ENCODE measurements at regions not wholly inside any gene's neighbourhood (a gene's known extent, or its start where the extent isn't known, plus 50 kb on each side); places are given as distances from the start of the nearest gene placed in this dataset.

- no peak overlapping the region for H2AFZ ChIP-seq
- no peak overlapping the region for H3K4me3 ChIP-seq (ENCODE audit: low read depth, low read length)
- H3K79me2 ChIP-seq: no peaks in the 10 kb centered on the region
- TF ChIP-seq CTCF (IDR thresholded peaks at IDR 0.05): no peak
- H3K4me1 ChIP-seq: no peaks in the 10 kb centered on the region
- no peaks in the 10 kb centered on the region for H3K9me3 ChIP-seq (ENCODE audit: control insufficient read depth, low read length)
- no peak overlapping the region for H3K9ac ChIP-seq
- H3K27me3 ChIP-seq (ENCODE audit: control insufficient read depth, insufficient read depth, low read length): no peaks in the 10 kb centered on the region
- H3K4me2 ChIP-seq (ENCODE audit: low read length): no peak overlapping the region
- no peak overlapping the region for H3K27ac ChIP-seq
- H3K36me3 ChIP-seq (ENCODE audit: control insufficient read depth, insufficient read depth, low read length): no peaks in the 10 kb centered on the region
Measured at GRCh38 chr7:54637712-54638396, 95.7 kb downstream of the VSTM2A start.

GRCh38 chr7:54632696-54633095, 90.5 kb downstream of the VSTM2A start:
- Histone ChIP-seq H2AFZ (no peak overlapping the region), H3K9ac (no peak overlapping the region), H3K79me2 (no peaks in the 10 kb centered on the region), H3K4me2 (ENCODE audit: low read length) (no peak overlapping the region), H3K4me3 (ENCODE audit: low read depth, low read length) (no peak overlapping the region), H3K27ac (no peak overlapping the region), H3K27me3 (ENCODE audit: control insufficient read depth, insufficient read depth, low read length) (no peaks in the 10 kb centered on the region), H3K36me3 (ENCODE audit: control insufficient read depth, insufficient read depth, low read length) (no peaks in the 10 kb centered on the region), H3K4me1 (no peaks in the 10 kb centered on the region), H3K9me3 (ENCODE audit: control insufficient read depth, low read length) (no peaks in the 10 kb centered on the region)
- no peak for TF ChIP-seq CTCF (IDR thresholded peaks at IDR 0.05)

GRCh38 chr7:54629771-54630170, 87.6 kb downstream of the VSTM2A start:
- H3K27me3 ChIP-seq (ENCODE audit: control insufficient read depth, insufficient read depth, low read length): no peaks in the 10 kb centered on the region
- H2AFZ ChIP-seq: no peak overlapping the region
- H3K36me3 ChIP-seq (ENCODE audit: control insufficient read depth, insufficient read depth, low read length): no peaks in the 10 kb centered on the region
- H3K9me3 ChIP-seq (ENCODE audit: control insufficient read depth, low read length): no peaks in the 10 kb centered on the region
- no peak overlapping the region for H3K4me2 ChIP-seq (ENCODE audit: low read length)
- H3K27ac ChIP-seq: no peak overlapping the region
- no peak for TF ChIP-seq CTCF (IDR thresholded peaks at IDR 0.05)
- no peaks in the 10 kb centered on the region for H3K79me2 ChIP-seq
- H3K4me3 ChIP-seq (ENCODE audit: low read depth, low read length): no peak overlapping the region
- no peaks in the 10 kb centered on the region for H3K4me1 ChIP-seq
- H3K9ac ChIP-seq: no peak overlapping the region

- no peaks in the 10 kb centered on the region for H3K9me3 ChIP-seq (ENCODE audit: control insufficient read depth, low read length)
- no peaks in the 10 kb centered on the region for H3K4me1 ChIP-seq
- H3K79me2 ChIP-seq: no peaks in the 10 kb centered on the region
- no peak for TF ChIP-seq CTCF (IDR thresholded peaks at IDR 0.05)
- no peak overlapping the region for H2AFZ ChIP-seq
- no peaks in the 10 kb centered on the region for H3K27me3 ChIP-seq (ENCODE audit: control insufficient read depth, insufficient read depth, low read length)
- no peak overlapping the region for H3K4me3 ChIP-seq (ENCODE audit: low read depth, low read length)
- no peak overlapping the region for H3K4me2 ChIP-seq (ENCODE audit: low read length)
- H3K27ac ChIP-seq: no peak overlapping the region
- no peak overlapping the region for H3K9ac ChIP-seq
- H3K36me3 ChIP-seq (ENCODE audit: control insufficient read depth, insufficient read depth, low read length): no peaks in the 10 kb centered on the region
Measured at GRCh38 chr7:54622696-54623309, 80.6 kb downstream of the VSTM2A start.
